ENCODE measurements at regions not wholly inside any gene's neighbourhood (a gene's known extent, or its start where the extent isn't known, plus 50 kb on each side); places are given as distances from the start of the nearest gene placed in this dataset.

DNA sequence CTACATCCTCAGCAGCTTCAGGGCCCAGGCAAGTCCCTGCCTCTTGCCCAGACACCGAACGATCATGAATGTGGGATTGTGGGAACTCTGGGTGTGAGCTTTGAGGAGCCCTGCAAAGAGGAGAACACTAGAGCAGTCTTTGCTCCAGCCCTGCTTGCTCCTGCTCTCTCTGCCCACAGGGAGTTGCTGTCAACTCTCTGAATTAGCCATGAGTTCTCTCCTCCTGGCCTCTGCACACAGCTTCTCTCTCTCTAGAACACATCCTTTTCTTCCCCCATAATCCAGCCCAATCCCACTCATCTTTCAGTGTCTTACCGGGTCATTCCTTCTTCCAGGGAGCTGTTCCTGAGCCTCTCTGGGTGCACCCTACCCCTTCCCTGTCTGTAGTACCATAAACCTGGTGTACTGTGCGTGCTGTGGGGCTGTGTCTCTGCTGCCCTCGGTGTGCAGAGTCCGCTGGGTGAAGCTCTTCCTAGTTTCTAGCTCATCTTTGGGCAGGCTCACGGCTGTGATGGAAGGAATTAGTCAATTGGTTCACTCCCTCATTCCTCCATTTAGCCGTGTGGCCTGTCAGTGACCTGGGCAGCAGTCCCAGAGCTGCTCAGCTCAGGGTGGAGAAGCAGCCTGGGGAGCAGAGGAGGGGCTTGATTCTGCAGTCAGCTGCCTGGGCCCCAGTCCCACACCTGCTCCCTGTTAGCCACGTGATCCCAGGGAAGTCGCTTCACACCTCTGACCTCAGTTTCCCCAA lies 132.9 kb upstream of the HDAC4 start:
- TF ChIP-seq FOXP2 (optimal IDR thresholded peaks at IDR 0.05; ENCODE audit: borderline replicate concordance, extremely low read depth, extremely low read length, insufficient read depth) = no peak
- TF ChIP-seq SIN3A (IDR thresholded peaks at IDR 0.05; ENCODE audit: borderline replicate concordance, insufficient read depth, low read length) = no peak
- no peak for TF ChIP-seq REST (IDR thresholded peaks at IDR 0.05; ENCODE audit: insufficient read depth in 1 of 2, low read depth in 2 of 2, low read length in 2 of 2)
- no peak for TF ChIP-seq TAF1 (IDR thresholded peaks at IDR 0.05; ENCODE audit: borderline replicate concordance, insufficient read depth, low read length)

DNA sequence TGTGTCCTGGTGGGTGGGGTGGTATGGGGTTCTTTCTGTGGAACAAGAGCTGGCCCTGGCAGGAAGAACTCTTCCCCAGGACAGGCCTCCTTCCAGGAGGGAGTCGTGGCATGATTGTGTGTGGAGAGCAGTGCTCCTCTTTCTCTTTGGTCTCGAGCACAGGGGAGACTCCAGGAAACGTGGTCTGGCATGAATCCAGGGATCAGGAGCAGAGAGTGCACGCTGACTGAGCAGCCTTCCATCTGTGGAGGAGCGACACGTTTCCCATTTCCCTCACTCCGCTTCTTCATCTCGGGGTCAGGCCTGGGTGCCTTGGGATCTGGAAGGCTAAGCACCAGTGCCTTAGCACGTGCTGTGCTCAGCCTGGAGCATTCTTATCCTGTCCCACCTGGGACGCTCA lies 132.0 kb upstream of the HDAC4 start:
- TF ChIP-seq FOXP2 (optimal IDR thresholded peaks at IDR 0.05; ENCODE audit: borderline replicate concordance, extremely low read depth, extremely low read length, insufficient read depth) (no peak), SIN3A (IDR thresholded peaks at IDR 0.05; ENCODE audit: borderline replicate concordance, insufficient read depth, low read length) (no peak)

GRCh38 chr2:239532250-239532649 lies 131.4 kb upstream of the HDAC4 start:
- TF ChIP-seq TAF1 (IDR thresholded peaks at IDR 0.05; ENCODE audit: borderline replicate concordance, insufficient read depth, low read length) (no peak), SIN3A (IDR thresholded peaks at IDR 0.05; ENCODE audit: borderline replicate concordance, insufficient read depth, low read length) (no peak), FOXP2 (optimal IDR thresholded peaks at IDR 0.05; ENCODE audit: borderline replicate concordance, extremely low read depth, extremely low read length, insufficient read depth) (no peak), POLR2AphosphoS5 (IDR thresholded peaks at IDR 0.05; ENCODE audit: low read depth, low read length) (no peak), REST (IDR thresholded peaks at IDR 0.05; ENCODE audit: insufficient read depth in 1 of 2, low read depth in 2 of 2, low read length in 2 of 2) (no peak)

DNA sequence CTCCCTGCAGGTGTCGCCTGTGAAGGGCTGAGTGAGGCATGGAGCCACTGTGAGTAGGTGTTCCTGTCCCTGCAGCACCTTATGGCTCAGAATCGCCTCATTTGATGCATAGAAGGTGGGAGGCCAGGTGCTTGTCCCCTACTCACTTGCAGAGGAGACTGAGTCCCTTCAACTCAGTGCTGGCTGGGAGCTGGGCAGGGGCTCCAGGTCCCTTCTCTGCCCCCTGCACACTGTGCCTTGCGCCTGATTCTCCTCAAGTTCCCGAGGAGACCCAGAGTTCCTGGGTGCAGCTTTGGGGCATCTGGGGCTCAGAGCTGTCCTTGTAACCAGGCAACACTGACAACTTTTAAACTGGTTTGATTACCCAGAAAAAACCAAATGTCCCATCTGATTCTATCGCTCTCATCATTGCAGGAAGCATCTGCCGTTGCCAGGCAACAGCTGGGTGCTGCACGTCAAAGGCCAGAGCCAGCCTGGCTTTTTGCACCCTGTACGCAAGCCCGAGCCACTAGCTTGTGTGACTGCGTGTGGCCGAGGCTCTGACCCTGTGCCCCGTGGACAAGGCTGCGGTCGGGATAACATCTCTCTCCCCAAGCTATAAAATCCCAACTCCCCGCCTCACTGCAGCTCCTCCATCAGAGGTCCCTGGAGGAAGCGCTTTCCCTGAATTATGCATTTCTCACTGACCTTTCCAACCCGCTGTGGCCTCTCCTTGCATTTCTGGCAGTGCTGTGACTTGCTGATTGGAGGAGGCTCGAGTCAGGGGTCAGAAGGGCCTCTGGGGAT lies 130.8 kb upstream of the HDAC4 start:
- no peak for TF ChIP-seq TAF1 (IDR thresholded peaks at IDR 0.05; ENCODE audit: borderline replicate concordance, insufficient read depth, low read length)
- TF ChIP-seq REST (IDR thresholded peaks at IDR 0.05; ENCODE audit: insufficient read depth in 1 of 2, low read depth in 2 of 2, low read length in 2 of 2) = no peak
- no peak for TF ChIP-seq FOXP2 (optimal IDR thresholded peaks at IDR 0.05; ENCODE audit: borderline replicate concordance, extremely low read depth, extremely low read length, insufficient read depth)
- TF ChIP-seq POLR2AphosphoS5 (IDR thresholded peaks at IDR 0.05; ENCODE audit: low read depth, low read length) = no peak
- TF ChIP-seq SIN3A (IDR thresholded peaks at IDR 0.05; ENCODE audit: borderline replicate concordance, insufficient read depth, low read length) = no peak

DNA sequence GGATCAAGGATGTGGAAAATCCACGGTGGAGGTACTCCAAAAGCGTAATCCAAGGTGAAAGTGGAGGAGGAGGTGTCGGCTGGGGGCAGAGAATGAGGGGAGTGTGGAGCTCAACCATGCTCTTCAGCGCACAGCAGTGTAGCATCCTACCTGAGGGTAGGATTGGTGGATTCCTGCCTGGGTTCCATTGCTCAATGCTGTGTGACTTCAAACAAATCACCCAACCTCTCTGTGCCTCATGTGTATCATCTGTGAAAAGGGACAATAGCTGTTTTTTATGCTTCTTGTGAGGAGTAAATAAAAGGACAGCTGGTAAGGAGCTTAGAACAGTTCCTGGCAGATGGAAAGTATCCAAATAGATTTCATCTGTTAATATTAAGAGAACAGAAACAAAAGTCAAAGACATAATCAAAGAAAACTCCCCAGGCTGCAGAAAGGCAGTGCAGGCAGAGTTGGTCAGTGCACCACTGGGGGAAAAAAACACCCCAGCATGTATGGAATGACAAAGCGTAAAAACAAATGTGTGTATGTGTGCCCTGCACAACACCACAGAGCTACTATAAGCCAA lies 130.0 kb upstream of the HDAC4 start:
- TF ChIP-seq TAF1 (IDR thresholded peaks at IDR 0.05; ENCODE audit: borderline replicate concordance, insufficient read depth, low read length) (no peak), FOXP2 (optimal IDR thresholded peaks at IDR 0.05; ENCODE audit: borderline replicate concordance, extremely low read depth, extremely low read length, insufficient read depth) (no peak), POLR2AphosphoS5 (IDR thresholded peaks at IDR 0.05; ENCODE audit: low read depth, low read length) (no peak), SIN3A (IDR thresholded peaks at IDR 0.05; ENCODE audit: borderline replicate concordance, insufficient read depth, low read length) (no peak)
